DMS 273 (cell line): ENCODE measurements at regions not wholly inside any gene's neighbourhood (a gene's known extent, or its start where the extent isn't known, plus 50 kb on each side); places are given as distances from the start of the nearest gene placed in this dataset.

Source experiments
- DNase-seq: peaks from one replicate; lab custom pipeline; 2025; ENCODE audit not compliant: unreplicated experiment; lab: John Stamatoyannopoulos, UW

DNA sequence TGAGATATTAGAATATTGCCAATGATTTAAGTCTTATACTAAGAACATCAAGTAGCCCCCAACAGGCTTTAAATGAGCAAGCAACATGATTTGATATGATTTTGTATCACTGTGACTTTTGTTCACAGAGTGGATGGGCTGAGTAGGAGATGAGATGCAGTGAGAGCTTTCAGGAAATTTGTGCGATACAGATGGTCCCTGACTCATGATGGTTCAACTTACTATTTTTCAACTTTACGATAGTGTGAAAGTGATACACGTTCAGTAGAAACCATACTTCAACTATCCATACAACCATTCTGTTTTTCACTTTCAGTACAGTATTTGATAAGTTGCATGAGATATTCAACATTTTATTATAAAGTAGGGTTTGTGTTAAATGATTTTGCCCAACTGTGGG, 78.7 kb upstream of the NWD2 start:
- DNase-seq, result no peak

DNA sequence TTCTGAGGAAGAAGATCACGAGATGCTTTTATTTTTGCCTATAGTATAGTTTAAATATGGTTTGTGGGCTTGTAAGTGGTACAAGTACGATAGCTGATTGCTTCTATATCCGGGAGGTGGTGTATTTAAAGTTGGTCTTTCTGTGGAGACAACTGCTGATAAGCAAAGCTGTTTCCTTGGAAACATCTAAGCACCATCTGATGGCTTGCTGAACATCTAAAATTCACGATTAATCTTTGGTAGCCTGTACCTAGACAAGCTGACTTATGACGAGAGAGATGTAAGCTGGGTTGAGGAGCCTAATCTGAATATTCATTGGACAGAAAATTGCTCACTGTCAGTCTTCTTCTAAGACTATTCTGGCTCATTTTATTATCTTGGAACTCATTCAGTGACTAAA, 74.6 kb upstream of the NWD2 start:
- no peak for DNase-seq

DNA sequence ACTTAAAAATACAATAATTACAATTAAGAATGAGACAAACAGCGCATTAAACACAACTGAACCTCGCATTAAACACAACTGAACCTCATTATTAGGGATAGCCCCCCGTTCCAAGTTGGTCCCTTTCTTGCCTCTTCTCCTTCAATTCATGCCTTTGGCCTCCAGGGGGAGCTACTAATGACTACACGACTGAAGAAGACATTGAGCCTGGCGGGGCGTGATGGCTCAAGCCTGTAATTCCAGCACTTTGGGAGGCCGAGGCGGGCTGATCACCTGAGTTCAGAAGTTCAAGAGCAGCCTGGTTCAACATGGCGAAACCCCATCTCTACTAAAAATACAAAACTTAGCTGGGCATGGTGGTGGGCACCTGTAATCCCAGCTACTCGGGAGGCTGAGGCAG, 56.4 kb upstream of the NWD2 start:
- DNase-seq, result peak; percentile 39
